ENCODE measurements at regions not wholly inside any gene's neighbourhood (a gene's known extent, or its start where the extent isn't known, plus 50 kb on each side); places are given as distances from the start of the nearest gene placed in this dataset.
"Not testable (repeated sequence)": the region's sequence is repeated elsewhere in the genome, so short reads cannot be mapped to it uniquely, and the experiment has no call there.

GRCh38 chr4:181830404-181831035, 412.7 kb upstream of the TENM3 start:
- Histone ChIP-seq H3K27me3 (ENCODE audit: insufficient read depth, low read length) (no peaks in the 10 kb centered on the region), H3K4me3 (ENCODE audit: insufficient read depth, low read length) (no peak overlapping the region), H2AFZ (ENCODE audit: low read length) (no peak overlapping the region), H3K9me3 (ENCODE audit: low read depth, low read length) (no peaks in the 10 kb centered on the region), H3K36me3 (ENCODE audit: insufficient read depth, low read length) (no peaks in the 10 kb centered on the region), H4K20me1 (ENCODE audit: insufficient read depth, low read length) (no peaks in the 10 kb centered on the region), H3K4me1 (ENCODE audit: insufficient read depth, low read length) (no peaks in the 10 kb centered on the region), H3K79me2 (ENCODE audit: insufficient read depth, low read length) (no peaks in the 10 kb centered on the region), H3K4me2 (ENCODE audit: insufficient read depth, low read length) (no peak overlapping the region), H3K27ac (ENCODE audit: low read depth, low read length) (no peak overlapping the region)
- TF ChIP-seq, protein P1, sequence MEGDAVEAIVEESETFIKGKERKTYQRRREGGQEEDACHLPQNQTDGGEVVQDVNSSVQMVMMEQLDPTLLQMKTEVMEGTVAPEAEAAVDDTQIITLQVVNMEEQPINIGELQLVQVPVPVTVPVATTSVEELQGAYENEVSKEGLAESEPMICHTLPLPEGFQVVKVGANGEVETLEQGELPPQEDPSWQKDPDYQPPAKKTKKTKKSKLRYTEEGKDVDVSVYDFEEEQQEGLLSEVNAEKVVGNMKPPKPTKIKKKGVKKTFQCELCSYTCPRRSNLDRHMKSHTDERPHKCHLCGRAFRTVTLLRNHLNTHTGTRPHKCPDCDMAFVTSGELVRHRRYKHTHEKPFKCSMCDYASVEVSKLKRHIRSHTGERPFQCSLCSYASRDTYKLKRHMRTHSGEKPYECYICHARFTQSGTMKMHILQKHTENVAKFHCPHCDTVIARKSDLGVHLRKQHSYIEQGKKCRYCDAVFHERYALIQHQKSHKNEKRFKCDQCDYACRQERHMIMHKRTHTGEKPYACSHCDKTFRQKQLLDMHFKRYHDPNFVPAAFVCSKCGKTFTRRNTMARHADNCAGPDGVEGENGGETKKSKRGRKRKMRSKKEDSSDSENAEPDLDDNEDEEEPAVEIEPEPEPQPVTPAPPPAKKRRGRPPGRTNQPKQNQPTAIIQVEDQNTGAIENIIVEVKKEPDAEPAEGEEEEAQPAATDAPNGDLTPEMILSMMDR (IDR thresholded peaks at IDR 0.05; ENCODE audit: extremely low read depth, low read depth, low read length) = no peak
- no peak for DNase-seq (ENCODE audit: insufficient read length, low spot score, missing footprints)

- H3K4me2 ChIP-seq (ENCODE audit: insufficient read depth, low read length) = no peak overlapping the region
- H3K79me2 ChIP-seq (ENCODE audit: insufficient read depth, low read length) = no peaks in the 10 kb centered on the region
- no peaks in the 10 kb centered on the region for H3K27me3 ChIP-seq (ENCODE audit: insufficient read depth, low read length)
- no peaks in the 10 kb centered on the region for H3K4me1 ChIP-seq (ENCODE audit: insufficient read depth, low read length)
- H3K27ac ChIP-seq (ENCODE audit: low read depth, low read length) = no peak overlapping the region
- H3K4me3 ChIP-seq (ENCODE audit: insufficient read depth, low read length) = no peak overlapping the region
- H3K36me3 ChIP-seq (ENCODE audit: insufficient read depth, low read length) = no peaks in the 10 kb centered on the region
- TF ChIP-seq, protein P1 (IDR thresholded peaks at IDR 0.05; ENCODE audit: extremely low read depth, low read depth, low read length) = no peak
- no peak for DNase-seq (ENCODE audit: insufficient read length, low spot score, missing footprints)
- H2AFZ ChIP-seq (ENCODE audit: low read length) = no peak overlapping the region
- no peaks in the 10 kb centered on the region for H4K20me1 ChIP-seq (ENCODE audit: insufficient read depth, low read length)
- no peaks in the 10 kb centered on the region for H3K9me3 ChIP-seq (ENCODE audit: low read depth, low read length)
These were observed 409.1 kb upstream of the TENM3 start for GRCh38 chr4:181834071-181834470.

DNA sequence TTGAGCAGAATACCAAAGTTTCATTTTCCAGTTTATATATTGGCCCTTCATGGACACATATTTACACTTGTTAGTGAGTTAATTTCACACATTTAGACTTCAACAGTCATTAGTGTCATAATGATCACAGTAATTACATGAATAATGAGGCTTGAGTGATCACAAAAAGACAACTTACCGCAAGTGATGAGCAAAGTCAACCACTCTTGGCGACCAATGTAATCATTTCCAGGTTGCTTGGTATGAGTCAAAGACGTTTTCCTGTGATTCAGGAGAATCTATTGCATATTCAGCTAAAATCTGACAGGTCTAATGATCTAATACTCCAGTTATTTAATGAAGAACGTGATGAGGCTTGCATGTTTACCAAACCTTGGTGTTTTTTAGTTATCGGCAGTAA, 407.9 kb upstream of the TENM3 start:
- Histone ChIP-seq H3K36me3 (ENCODE audit: insufficient read depth, low read length) (no peaks in the 10 kb centered on the region), H3K79me2 (ENCODE audit: insufficient read depth, low read length) (no peaks in the 10 kb centered on the region), H2AFZ (ENCODE audit: low read length) (no peak overlapping the region), H3K4me3 (ENCODE audit: insufficient read depth, low read length) (no peak overlapping the region), H3K4me2 (ENCODE audit: insufficient read depth, low read length) (no peak overlapping the region), H3K27me3 (ENCODE audit: insufficient read depth, low read length) (no peaks in the 10 kb centered on the region), H3K27ac (ENCODE audit: low read depth, low read length) (no peak overlapping the region), H3K9me3 (ENCODE audit: low read depth, low read length) (no peaks in the 10 kb centered on the region), H4K20me1 (ENCODE audit: insufficient read depth, low read length) (no peaks in the 10 kb centered on the region), H3K4me1 (ENCODE audit: insufficient read depth, low read length) (no peaks in the 10 kb centered on the region)
- TF ChIP-seq, protein P1 (IDR thresholded peaks at IDR 0.05; ENCODE audit: extremely low read depth, low read depth, low read length) = no peak
- DNase-seq (ENCODE audit: insufficient read length, low spot score, missing footprints) = no peak

- no peaks in the 10 kb centered on the region for H3K4me1 ChIP-seq (ENCODE audit: insufficient read depth, low read length)
- H3K79me2 ChIP-seq (ENCODE audit: insufficient read depth, low read length) = no peaks in the 10 kb centered on the region
- TF ChIP-seq, protein P1 (IDR thresholded peaks at IDR 0.05; ENCODE audit: extremely low read depth, low read depth, low read length) = no peak
- no peaks in the 10 kb centered on the region for H3K27me3 ChIP-seq (ENCODE audit: insufficient read depth, low read length)
- no peaks in the 10 kb centered on the region for H4K20me1 ChIP-seq (ENCODE audit: insufficient read depth, low read length)
- no peak for DNase-seq (ENCODE audit: insufficient read length, low spot score, missing footprints)
- H2AFZ ChIP-seq (ENCODE audit: low read length) = no peak overlapping the region
- H3K36me3 ChIP-seq (ENCODE audit: insufficient read depth, low read length) = no peaks in the 10 kb centered on the region
- H3K27ac ChIP-seq (ENCODE audit: low read depth, low read length) = no peak overlapping the region
- H3K4me3 ChIP-seq (ENCODE audit: insufficient read depth, low read length) = no peak overlapping the region
- no peaks in the 10 kb centered on the region for H3K9me3 ChIP-seq (ENCODE audit: low read depth, low read length)
- no peak overlapping the region for H3K4me2 ChIP-seq (ENCODE audit: insufficient read depth, low read length)
These were observed 404.9 kb upstream of the TENM3 start for GRCh38 chr4:181838253-181838652.

DNA sequence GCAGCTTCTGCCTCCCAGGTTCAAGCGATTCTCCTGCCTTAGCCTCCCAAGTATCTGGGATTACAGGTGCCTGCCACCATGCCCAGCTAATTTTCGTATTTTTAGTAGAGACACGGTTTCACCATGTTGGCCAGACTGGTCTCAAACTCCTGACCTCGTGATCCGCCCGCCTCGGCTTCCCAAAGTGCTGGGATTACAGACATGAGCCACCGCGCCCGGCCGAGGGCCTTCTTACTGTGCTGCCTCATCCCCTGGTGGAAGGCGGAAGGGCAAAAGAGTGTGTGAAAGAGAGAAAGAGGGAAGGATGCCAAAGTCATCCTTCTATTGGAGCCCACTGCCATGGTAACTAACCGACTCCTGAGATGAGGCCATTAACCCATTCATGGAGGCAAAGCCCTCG, 399.4 kb upstream of the TENM3 start:
- not testable (repeated sequence) for H3K4me1 ChIP-seq (ENCODE audit: insufficient read depth, low read length); H2AFZ ChIP-seq (ENCODE audit: low read length); H3K79me2 ChIP-seq (ENCODE audit: insufficient read depth, low read length); H3K4me2 ChIP-seq (ENCODE audit: insufficient read depth, low read length); H3K27ac ChIP-seq (ENCODE audit: low read depth, low read length); H3K9me3 ChIP-seq (ENCODE audit: low read depth, low read length); DNase-seq (ENCODE audit: insufficient read length, low spot score, missing footprints); H3K27me3 ChIP-seq (ENCODE audit: insufficient read depth, low read length); H4K20me1 ChIP-seq (ENCODE audit: insufficient read depth, low read length); H3K4me3 ChIP-seq (ENCODE audit: insufficient read depth, low read length); H3K36me3 ChIP-seq (ENCODE audit: insufficient read depth, low read length)
